Adipocyte (in vitro differentiated cells): ENCODE measurements at regions not wholly inside any gene's neighbourhood (a gene's known extent, or its start where the extent isn't known, plus 50 kb on each side); places are given as distances from the start of the nearest gene placed in this dataset.
"Not testable (repeated sequence)": the region's sequence is repeated elsewhere in the genome, so short reads cannot be mapped to it uniquely, and the experiment has no call there.

ENCODE experiments used
- DNase-seq: peaks from one replicate; pipeline ENCODE4 v3.0.0-alpha.2; 2015; ENCODE audit warnings: low read depth
- H3K27me3 ChIP-seq: replicated peaks from 2 replicates; pipeline ENCODE4 v1.7.0; 2013; ENCODE audit warnings: mild to moderate bottlenecking, low read length, moderate library complexity; ENCODE audit not compliant: control insufficient read depth, insufficient read depth
- H3K36me3 ChIP-seq: 2 replicates; pipeline ENCODE4 v1.7.0; 2013; ENCODE audit warnings: low read length, mild to moderate bottlenecking, moderate library complexity; ENCODE audit not compliant: control insufficient read depth, insufficient read depth, severe bottlenecking
- H3K4me1 ChIP-seq: 2 replicates; pipeline ENCODE4 v1.7.0; 2013; ENCODE audit warnings: mild to moderate bottlenecking, low read length, moderate library complexity; ENCODE audit not compliant: control insufficient read depth, insufficient read depth
- H3K4me3 ChIP-seq: 2 replicates; pipeline ENCODE4 v1.7.0; 2013; ENCODE audit warnings: mild to moderate bottlenecking, low read length, moderate library complexity
- H3K9ac ChIP-seq: 2 replicates; pipeline ENCODE4 v1.7.0; 2013; ENCODE audit warnings: mild to moderate bottlenecking, low read length, moderate library complexity
- H3K9me3 ChIP-seq: 2 replicates; pipeline ENCODE4 v1.7.0; 2013; ENCODE audit warnings: mild to moderate bottlenecking, low read length, moderate library complexity; ENCODE audit not compliant: control insufficient read depth

- H3K4me3 ChIP-seq, H3K4me1 ChIP-seq, H3K9me3 ChIP-seq, DNase-seq, H3K9ac ChIP-seq, H3K36me3 ChIP-seq, H3K27me3 ChIP-seq: not testable (repeated sequence)
Observed at GRCh38 chr6:101157638-101158037, 235.9 kb upstream of the GRIK2 start.

DNA sequence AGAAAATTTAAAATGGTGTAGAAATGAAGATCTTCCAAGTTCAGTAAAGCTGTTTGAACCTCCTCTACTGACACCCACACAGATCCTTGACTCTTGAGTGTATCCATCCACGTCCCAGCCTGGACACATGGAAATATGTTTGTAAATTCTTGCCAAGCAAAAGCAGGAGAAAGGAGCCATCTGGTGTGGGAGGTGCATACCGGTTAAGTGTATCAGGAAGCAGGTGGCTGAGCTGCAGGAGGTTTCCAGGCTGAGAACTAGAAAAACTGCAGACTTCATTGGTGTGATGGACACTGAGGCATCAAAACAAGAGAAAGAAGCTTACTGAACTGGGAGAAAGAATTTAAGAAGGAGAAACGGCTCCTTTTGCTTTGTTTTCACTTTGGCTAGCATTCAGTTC, 229.9 kb upstream of the GRIK2 start:
- Histone ChIP-seq H3K9me3 (no peaks in the 10 kb centered on the region), H3K4me3 (no peak overlapping the region), H3K27me3 (no peaks in the 10 kb centered on the region), H3K9ac (no peak overlapping the region), H3K36me3 (no peaks in the 10 kb centered on the region), H3K4me1 (no peaks in the 10 kb centered on the region)
- no peak for DNase-seq

DNA sequence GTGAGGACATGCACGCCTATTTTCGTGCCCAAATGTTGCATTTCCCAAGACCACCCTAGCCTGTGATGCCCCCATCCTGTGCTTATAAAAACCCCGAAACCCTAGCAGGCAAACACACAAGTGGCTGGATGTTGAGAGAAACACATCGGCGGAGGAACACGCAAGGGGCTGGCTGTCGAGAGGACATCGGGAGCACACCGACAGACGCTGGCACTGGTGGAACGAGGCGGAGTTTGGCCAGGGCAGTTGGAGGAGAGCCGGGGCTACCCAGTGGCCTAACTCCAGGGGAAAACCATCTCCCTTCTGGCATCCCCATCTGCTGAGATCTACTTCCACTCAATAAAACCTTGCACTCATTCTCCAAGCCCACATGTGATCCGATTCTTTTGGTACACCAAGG, 225.9 kb upstream of the GRIK2 start:
- Histone ChIP-seq H3K4me1 (no peaks in the 10 kb centered on the region), H3K4me3 (no peak overlapping the region), H3K9ac (no peak overlapping the region), H3K36me3 (no peaks in the 10 kb centered on the region), H3K27me3 (no peaks in the 10 kb centered on the region), H3K9me3 (peaks cover 12% of the 10 kb centered on the region)
- no peak for DNase-seq

GRCh38 chr6:101171049-101171448, 222.5 kb upstream of the GRIK2 start:
- H3K9me3 ChIP-seq = peaks cover 15% of the 10 kb centered on the region
- not testable (repeated sequence) for H3K36me3 ChIP-seq, H3K9ac ChIP-seq, DNase-seq, H3K27me3 ChIP-seq, H3K4me1 ChIP-seq, H3K4me3 ChIP-seq

GRCh38 chr6:101178748-101179147, 214.8 kb upstream of the GRIK2 start:
- H3K9ac ChIP-seq = no peak overlapping the region

DNA sequence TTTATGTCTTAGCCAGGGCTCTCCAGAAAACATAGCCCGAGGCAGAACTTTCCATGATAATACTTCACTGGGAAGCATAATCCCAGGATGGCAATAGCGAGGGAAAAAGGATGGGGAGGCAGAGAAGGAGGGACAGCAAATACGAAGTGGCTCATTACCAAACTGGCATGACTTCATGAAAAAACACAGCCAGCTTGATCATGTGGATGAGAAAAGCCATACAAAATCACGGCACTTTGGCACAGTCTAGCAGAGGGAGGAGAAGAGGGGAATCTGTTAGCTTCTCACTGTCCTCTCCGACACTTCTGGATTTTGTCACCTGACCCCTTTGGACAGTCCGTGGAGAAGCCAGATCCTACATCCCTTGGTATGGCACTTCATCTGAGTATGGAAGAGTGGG, 212.5 kb upstream of the GRIK2 start:
- no peak for DNase-seq
- H3K4me3 ChIP-seq = no peak overlapping the region
- no peaks in the 10 kb centered on the region for H3K4me1 ChIP-seq
- peaks cover 4% of the 10 kb centered on the region for H3K9me3 ChIP-seq
- H3K9ac ChIP-seq = no peak overlapping the region
- no peaks in the 10 kb centered on the region for H3K27me3 ChIP-seq
- no peaks in the 10 kb centered on the region for H3K36me3 ChIP-seq

More at GRCh38 chr6:101178748-101179147, 214.8 kb upstream of the GRIK2 start:
- peak; percentile 6 for DNase-seq
- no peaks in the 10 kb centered on the region for H3K27me3 ChIP-seq
- no peaks in the 10 kb centered on the region for H3K4me1 ChIP-seq
- no peak overlapping the region for H3K4me3 ChIP-seq
- no peaks in the 10 kb centered on the region for H3K36me3 ChIP-seq
- H3K9me3 ChIP-seq = peaks cover 7% of the 10 kb centered on the region

- not testable (repeated sequence) for H3K9me3 ChIP-seq, H3K9ac ChIP-seq, H3K4me3 ChIP-seq, H3K27me3 ChIP-seq, DNase-seq, H3K36me3 ChIP-seq, H3K4me1 ChIP-seq
Observed at GRCh38 chr6:101188285-101188798, 205.2 kb upstream of the GRIK2 start.

- Histone ChIP-seq H3K27me3 (no peaks in the 10 kb centered on the region), H3K4me3 (no peak overlapping the region), H3K4me1 (no peaks in the 10 kb centered on the region), H3K9me3 (no peaks in the 10 kb centered on the region), H3K9ac (no peak overlapping the region), H3K36me3 (no peaks in the 10 kb centered on the region)
- DNase-seq = peak; percentile 81
Observed at GRCh38 chr6:101195588-101195987, 197.9 kb upstream of the GRIK2 start.

- H3K4me3 ChIP-seq = no peak overlapping the region
- no peaks in the 10 kb centered on the region for H3K36me3 ChIP-seq
- no peaks in the 10 kb centered on the region for H3K9me3 ChIP-seq
- H3K27me3 ChIP-seq = no peaks in the 10 kb centered on the region
- no peak for DNase-seq
- no peaks in the 10 kb centered on the region for H3K4me1 ChIP-seq
- no peak overlapping the region for H3K9ac ChIP-seq
Observed at GRCh38 chr6:101199441-101199840, 194.1 kb upstream of the GRIK2 start.

DNA sequence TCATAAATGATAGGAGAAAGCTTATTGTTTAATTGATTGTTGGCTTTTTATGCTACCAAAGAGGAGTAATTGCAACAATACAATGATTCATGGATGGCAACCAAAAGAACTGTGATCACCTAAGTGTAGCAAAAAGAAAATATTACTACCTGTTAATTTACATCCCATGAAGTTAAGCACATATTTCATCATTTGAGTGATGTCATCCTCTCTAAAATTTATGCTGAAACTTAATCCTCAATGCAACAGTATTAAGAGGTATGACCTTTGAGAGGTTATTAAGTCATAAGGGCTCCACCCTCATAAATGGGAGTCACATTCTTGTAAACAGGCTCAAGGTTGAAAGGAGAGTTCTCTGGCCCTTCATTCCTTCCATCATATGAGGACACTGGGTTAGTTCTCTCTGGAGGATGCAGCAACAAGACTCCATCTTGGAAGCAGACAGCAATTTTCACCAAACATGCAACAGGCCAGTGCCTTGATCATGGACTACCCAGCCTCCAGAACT, 190.6 kb upstream of the GRIK2 start:
- H3K4me1 ChIP-seq = no peaks in the 10 kb centered on the region
- DNase-seq = no peak
- no peak overlapping the region for H3K4me3 ChIP-seq
- H3K9ac ChIP-seq = no peak overlapping the region
- H3K36me3 ChIP-seq = no peaks in the 10 kb centered on the region
- H3K27me3 ChIP-seq = no peaks in the 10 kb centered on the region
- H3K9me3 ChIP-seq = no peaks in the 10 kb centered on the region

DNA sequence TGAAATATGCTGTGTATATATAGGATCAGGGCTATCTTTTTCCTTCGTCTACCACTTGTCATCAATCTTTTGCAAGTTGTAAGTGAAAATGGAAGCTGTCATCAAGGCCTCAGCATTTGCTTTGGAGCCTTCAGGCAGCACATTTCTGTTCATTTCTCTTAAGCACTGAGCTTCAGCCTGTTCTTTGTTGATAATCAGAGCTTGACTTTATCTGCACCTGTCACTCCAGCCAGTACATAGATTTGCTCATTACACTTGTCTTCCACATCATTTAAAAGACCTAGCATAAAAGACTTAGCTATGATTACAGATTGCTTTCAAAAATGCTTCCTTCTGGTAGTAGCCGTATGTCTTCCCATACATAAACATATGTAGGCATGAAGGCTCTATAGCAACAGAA, 189.8 kb upstream of the GRIK2 start:
- Histone ChIP-seq H3K4me3 (no peak overlapping the region), H3K9me3 (no peaks in the 10 kb centered on the region)
- DNase-seq = no peak

DNA sequence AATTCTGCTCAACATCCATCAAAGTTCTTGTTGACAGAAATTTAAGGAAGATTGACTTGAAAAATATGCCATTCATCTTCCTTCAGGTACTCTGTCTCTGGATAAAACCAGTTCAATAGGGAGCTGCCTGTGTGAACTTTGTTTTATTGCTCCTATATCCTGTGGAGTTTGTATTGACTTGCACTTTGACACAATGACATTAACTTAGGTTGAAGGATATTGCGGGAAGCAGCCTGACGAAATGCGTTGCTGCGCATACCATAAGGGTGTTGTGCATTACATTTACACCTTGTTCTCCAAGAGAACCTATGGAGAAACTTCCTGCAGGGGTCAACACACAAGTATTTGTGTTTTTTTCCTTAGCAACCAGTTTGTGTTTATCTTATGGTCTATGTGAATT, 185.4 kb upstream of the GRIK2 start:
- Histone ChIP-seq H3K4me3 (no peak overlapping the region), H3K9ac (no peak overlapping the region), H3K27me3 (no peaks in the 10 kb centered on the region), H3K9me3 (no peaks in the 10 kb centered on the region), H3K36me3 (no peaks in the 10 kb centered on the region), H3K4me1 (no peaks in the 10 kb centered on the region)
- DNase-seq = no peak

More for the DNA sequence above, 189.8 kb upstream of the GRIK2 start:
- H3K4me1 ChIP-seq = no peaks in the 10 kb centered on the region
- H3K27me3 ChIP-seq = no peaks in the 10 kb centered on the region
- H3K36me3 ChIP-seq = no peaks in the 10 kb centered on the region
- H3K9ac ChIP-seq = no peak overlapping the region
